ENCODE measurements at regions not wholly inside any gene's neighbourhood (a gene's known extent, or its start where the extent isn't known, plus 50 kb on each side); places are given as distances from the start of the nearest gene placed in this dataset.
"Not testable (repeated sequence)": the region's sequence is repeated elsewhere in the genome, so short reads cannot be mapped to it uniquely, and the experiment has no call there.

GRCh38 chr2:63678085-63678484 lies 89.3 kb downstream of the MDH1 start:
- H3K4me3 ChIP-seq = no peak overlapping the region

DNA sequence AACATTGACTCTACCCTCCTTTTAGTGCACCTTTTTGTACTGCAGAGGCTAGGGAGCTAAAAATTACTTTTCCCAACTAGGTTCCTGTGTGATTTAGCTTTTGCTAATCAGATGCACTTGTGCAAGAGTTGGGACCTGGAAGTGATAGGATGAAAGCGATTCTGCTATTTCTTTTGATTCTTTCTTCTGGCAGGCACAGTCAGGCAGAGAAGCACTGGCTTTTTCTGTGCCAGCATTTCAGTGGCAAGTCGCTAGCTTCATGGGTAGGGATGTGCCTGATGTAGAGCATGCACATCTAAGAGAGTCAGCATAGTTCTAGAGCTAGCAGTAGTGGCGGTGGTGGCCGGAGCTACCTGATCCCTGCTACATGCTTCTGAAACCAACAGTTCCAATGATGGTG lies 89.8 kb downstream of the MDH1 start:
- Histone ChIP-seq H3K4me1 (no peaks in the 10 kb centered on the region), H3K36me3 (no peaks in the 10 kb centered on the region), H3K4me3 (no peak overlapping the region), H3K9me3 (replicated peaks) (no peaks in the 10 kb centered on the region; the same call in 1 of the 2 replicates), H3K27ac (no peak overlapping the region), H3K27me3 (no peaks in the 10 kb centered on the region)
- no peak for DNase-seq

More at GRCh38 chr2:63678085-63678484, 89.3 kb downstream of the MDH1 start:
- no peak for DNase-seq
- Histone ChIP-seq H3K9me3 (replicated peaks) (no peaks in the 10 kb centered on the region; the same call in 1 of the 2 replicates), H3K36me3 (no peaks in the 10 kb centered on the region), H3K27ac (no peak overlapping the region), H3K27me3 (no peaks in the 10 kb centered on the region), H3K4me1 (no peaks in the 10 kb centered on the region)

DNA sequence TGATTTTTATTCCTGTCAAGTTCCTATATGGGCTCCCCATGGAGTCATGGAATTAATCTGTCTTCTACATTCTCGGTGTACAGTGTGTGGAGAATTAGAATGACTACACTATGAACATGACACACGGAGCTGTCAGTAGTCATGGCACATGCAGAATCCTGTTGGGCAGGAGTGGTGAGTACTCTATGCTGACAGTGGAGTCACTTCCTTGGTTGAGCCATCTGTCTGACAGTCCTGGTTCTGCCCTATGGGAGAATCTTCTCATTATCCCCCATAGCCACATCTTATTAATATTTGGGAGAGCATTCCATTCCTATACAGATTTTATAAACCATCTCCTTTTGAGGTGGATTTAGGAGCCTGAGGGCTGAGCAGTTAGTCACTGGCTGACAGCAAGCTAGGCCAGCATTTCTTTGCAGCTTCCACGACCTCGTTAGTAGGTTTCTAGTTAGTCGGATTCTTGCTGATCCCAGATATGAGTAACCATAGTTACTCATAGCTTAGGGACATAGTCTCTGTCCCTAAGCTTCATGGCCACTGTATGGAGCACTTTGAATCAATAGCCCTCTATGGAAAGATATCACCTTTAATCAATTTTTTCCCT lies 90.6 kb downstream of the MDH1 start:
- Histone ChIP-seq H3K4me3 (no peak overlapping the region), H3K27me3 (no peaks in the 10 kb centered on the region), H3K36me3 (no peaks in the 10 kb centered on the region), H3K27ac (no peak overlapping the region), H3K9me3 (replicated peaks) (no peaks in the 10 kb centered on the region; the same call in 1 of the 2 replicates), H3K4me1 (no peaks in the 10 kb centered on the region)
- DNase-seq = no peak

GRCh38 chr2:63680455-63680854 lies 91.7 kb downstream of the MDH1 start:
- no peak for DNase-seq
- no peaks in the 10 kb centered on the region; the same call in 1 of the 2 replicates for H3K9me3 ChIP-seq (replicated peaks)
- H3K27ac ChIP-seq = no peak overlapping the region
- no peaks in the 10 kb centered on the region for H3K27me3 ChIP-seq
- H3K4me3 ChIP-seq = no peak overlapping the region
- H3K4me1 ChIP-seq = no peaks in the 10 kb centered on the region
- H3K36me3 ChIP-seq = no peaks in the 10 kb centered on the region

DNA sequence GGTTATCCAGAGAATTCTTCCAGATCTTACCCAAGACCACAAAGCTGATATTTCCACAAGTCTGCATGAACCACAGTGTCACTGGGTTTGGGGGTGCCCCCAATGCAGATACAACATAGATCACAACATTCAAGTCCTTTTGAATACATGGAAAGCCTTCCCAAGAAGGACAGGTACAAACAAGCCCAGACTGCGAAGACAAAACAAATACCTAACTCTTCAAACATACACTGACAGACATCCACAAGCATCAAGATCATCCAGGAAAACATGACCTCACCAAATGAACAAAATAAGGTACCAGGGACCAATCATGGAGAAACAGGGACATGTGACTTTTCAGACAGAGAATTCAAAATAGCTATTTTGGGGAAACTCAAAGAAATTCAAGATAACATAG lies 93.1 kb downstream of the MDH1 start:
- Histone ChIP-seq H3K27ac (no peak overlapping the region), H3K27me3 (no peaks in the 10 kb centered on the region), H3K4me1 (no peaks in the 10 kb centered on the region), H3K9me3 (replicated peaks) (no peaks in the 10 kb centered on the region; the same call in 1 of the 2 replicates), H3K4me3 (no peak overlapping the region), H3K36me3 (no peaks in the 10 kb centered on the region)
- no peak for DNase-seq

DNA sequence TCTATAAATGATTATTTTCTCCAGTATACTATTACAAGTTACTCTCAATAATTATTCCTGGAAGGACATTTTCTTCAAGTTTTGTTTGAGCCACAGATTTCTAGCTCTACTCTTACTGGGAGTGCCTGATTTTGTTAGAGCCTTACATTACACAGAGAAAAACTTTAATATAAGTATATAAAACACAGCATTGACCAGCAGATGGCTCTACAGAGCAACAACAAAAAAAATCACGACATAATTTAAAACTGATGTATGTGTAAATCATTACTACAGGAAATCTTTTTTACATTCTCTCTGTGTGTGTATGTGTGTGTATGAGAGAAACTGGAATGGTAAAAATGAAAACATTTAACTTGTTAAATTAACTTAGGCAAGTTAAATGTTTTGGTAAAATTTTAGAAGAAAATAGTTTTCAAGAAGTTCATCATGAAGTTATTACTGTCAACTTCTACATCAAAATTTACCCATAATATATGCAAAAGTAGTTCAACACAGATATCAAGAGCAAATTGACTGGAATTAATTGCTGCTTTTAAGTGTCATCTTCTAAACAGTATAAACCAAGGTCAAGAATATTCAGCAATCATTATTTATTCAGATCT lies 103.3 kb downstream of the MDH1 start:
- H3K4me1 ChIP-seq = no peaks in the 10 kb centered on the region; the same call in 1 of the 2 replicates
- peak; percentile 18 to 76 for DNase-seq

GRCh38 chr2:63695583-63695982 lies 106.8 kb downstream of the MDH1 start:
- Histone ChIP-seq H3K27me3 (no peaks in the 10 kb centered on the region), H3K4me1 (peaks cover 11% of the 10 kb centered on the region), H3K9me3 (replicated peaks) (no peaks in the 10 kb centered on the region), H3K36me3 (no peaks in the 10 kb centered on the region), H3K27ac (no peak overlapping the region), H3K4me3 (no peak overlapping the region)
- DNase-seq = no peak

More for the DNA sequence above, 103.3 kb downstream of the MDH1 start:
- H3K27ac ChIP-seq = no peak overlapping the region
- no peaks in the 10 kb centered on the region for H3K9me3 ChIP-seq (replicated peaks)
- no peak overlapping the region for H3K4me3 ChIP-seq
- no peaks in the 10 kb centered on the region for H3K36me3 ChIP-seq
- no peaks in the 10 kb centered on the region for H3K27me3 ChIP-seq

- H3K36me3 ChIP-seq = no peaks in the 10 kb centered on the region
- H3K4me3 ChIP-seq = no peak overlapping the region
- DNase-seq = no peak
- H3K27me3 ChIP-seq = no peaks in the 10 kb centered on the region
- no peaks in the 10 kb centered on the region for H3K9me3 ChIP-seq (replicated peaks)
- H3K27ac ChIP-seq = no peak overlapping the region
- peaks cover 11% of the 10 kb centered on the region for H3K4me1 ChIP-seq
Measured at GRCh38 chr2:63696496-63696895, 107.7 kb downstream of the MDH1 start.

GRCh38 chr2:63697160-63697559 lies 108.4 kb downstream of the MDH1 start:
- no peak overlapping the region for H3K4me3 ChIP-seq
- no peak for DNase-seq
- H3K27me3 ChIP-seq = no peaks in the 10 kb centered on the region
- no peak overlapping the region for H3K27ac ChIP-seq
- H3K9me3 ChIP-seq (replicated peaks) = no peaks in the 10 kb centered on the region
- H3K36me3 ChIP-seq = no peaks in the 10 kb centered on the region
- H3K4me1 ChIP-seq = peaks cover 11% of the 10 kb centered on the region

DNA sequence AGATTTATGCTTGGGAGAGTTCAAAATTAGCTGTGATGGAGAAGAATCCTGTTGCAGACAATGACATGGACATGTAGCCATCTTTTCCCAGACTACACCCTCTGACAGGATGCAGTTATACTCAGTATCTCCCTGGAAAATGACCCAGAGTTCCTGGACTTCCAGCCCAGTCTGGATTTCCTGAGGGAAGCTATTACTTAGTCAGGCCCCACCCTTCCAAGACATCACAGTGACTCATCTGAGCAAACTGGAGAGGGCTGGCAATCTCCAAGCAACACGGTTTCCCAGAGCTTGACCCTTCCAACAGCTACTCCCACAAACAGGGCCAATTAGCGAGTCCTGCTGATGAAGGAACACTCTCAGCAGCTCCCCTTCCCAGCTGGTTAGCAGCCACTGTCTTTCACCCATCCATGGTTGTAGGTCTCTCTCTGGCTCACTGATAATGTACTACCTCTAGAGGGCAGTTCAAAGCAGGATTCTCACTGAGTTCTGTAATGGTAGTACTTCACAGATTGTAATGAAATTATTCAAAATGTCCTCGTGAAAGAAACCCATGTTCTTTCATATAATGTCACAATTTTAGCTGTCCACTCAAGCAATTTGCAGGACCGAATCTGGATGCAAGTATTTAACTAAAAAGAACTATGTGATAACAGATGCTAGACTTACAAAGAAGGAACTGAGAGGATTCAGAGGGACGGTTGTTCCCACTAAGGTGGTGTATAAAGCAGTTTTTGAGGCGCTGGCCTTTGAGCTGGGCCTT lies 110.2 kb downstream of the MDH1 start:
- H3K9me3 ChIP-seq (replicated peaks) = peaks cover 4% of the 10 kb centered on the region
- H3K27me3 ChIP-seq = no peaks in the 10 kb centered on the region
- no peaks in the 10 kb centered on the region for H3K36me3 ChIP-seq
- peak; percentile 57 to 80 for DNase-seq
- no peak overlapping the region for H3K4me3 ChIP-seq
- H3K27ac ChIP-seq = no peak overlapping the region; the same call in 1 of the 2 replicates
- peaks cover 11% of the 10 kb centered on the region; the same call in 1 of the 2 replicates for H3K4me1 ChIP-seq

DNA sequence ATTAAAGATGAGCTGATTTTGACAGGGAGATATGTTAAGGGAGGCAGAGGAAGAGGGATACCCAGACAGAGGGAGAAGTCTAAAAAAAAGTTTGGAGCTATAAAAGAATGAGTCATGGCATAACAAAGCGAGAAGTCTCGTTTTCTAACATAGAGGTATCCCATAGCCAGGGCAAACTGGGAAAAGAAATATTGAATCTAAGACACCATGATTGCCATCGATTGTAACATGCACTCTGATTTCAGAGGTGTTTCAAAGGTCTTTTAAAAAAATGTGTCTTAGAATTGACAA lies 110.7 kb downstream of the MDH1 start:
- peaks cover 11% of the 10 kb centered on the region; the same call in 1 of the 2 replicates for H3K4me1 ChIP-seq
- no peaks in the 10 kb centered on the region for H3K27me3 ChIP-seq
- no peak overlapping the region for H3K4me3 ChIP-seq
- H3K27ac ChIP-seq = no peak overlapping the region; the same call in 1 of the 2 replicates
- no peak for DNase-seq
- H3K9me3 ChIP-seq (replicated peaks) = peaks cover 4% of the 10 kb centered on the region
- no peaks in the 10 kb centered on the region for H3K36me3 ChIP-seq

DNA sequence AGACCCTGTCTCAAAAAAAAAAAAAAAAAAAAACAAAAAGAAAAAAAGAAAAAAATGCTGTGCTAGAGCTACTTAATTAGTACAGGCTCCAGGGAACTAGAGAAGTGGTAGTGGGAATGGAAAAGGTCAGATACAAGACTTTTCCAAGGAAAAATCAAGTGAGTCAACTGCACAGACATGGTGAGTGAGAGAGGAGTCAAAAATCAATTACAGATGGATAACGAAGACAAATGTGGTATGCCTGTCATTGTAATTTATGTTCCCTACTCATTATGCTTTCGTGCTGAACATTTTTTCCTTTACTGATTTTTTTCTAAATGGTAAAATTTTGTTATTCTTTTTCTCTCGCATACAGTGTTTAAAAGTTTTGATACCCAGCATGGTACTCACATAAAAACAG lies 111.5 kb downstream of the MDH1 start:
- Histone ChIP-seq H3K4me3 (no peak overlapping the region), H3K36me3 (no peaks in the 10 kb centered on the region), H3K27ac (no peak overlapping the region), H3K4me1 (peaks cover 11% of the 10 kb centered on the region; the same call in 1 of the 2 replicates), H3K27me3 (no peaks in the 10 kb centered on the region), H3K9me3 (replicated peaks) (peaks cover 4% of the 10 kb centered on the region)
- DNase-seq = no peak

DNA sequence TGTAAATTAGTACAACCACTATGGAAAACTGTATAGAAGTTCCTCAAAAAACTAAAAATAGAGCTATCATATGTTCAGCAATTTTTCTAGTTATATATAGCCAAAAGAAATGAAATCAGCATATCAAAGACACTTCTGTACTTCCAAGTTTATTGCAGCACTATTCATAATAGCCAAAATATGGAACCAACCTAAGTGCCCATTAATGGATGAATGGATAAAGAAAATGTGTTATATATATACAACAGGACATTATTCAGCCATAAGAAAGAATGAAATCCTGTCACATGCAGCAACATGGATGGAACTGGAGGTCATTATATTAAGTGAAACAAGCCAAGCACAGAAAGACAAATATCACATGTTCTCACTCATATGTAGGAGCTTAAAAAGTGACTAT lies 112.6 kb downstream of the MDH1 start:
- Histone ChIP-seq H3K27ac (no peak overlapping the region), H3K4me1 (peaks cover 11% of the 10 kb centered on the region; the same call in 1 of the 2 replicates), H3K36me3 (no peaks in the 10 kb centered on the region), H3K9me3 (replicated peaks) (peaks cover 4% of the 10 kb centered on the region), H3K4me3 (no peak overlapping the region), H3K27me3 (no peaks in the 10 kb centered on the region)
- no peak for DNase-seq

- not testable (repeated sequence) for DNase-seq; H3K9me3 ChIP-seq (replicated peaks); H3K27me3 ChIP-seq; H3K4me1 ChIP-seq; H3K27ac ChIP-seq; H3K36me3 ChIP-seq; H3K4me3 ChIP-seq
Measured at GRCh38 chr2:63706084-63706483, 117.3 kb downstream of the MDH1 start.

- no peak for DNase-seq
- Histone ChIP-seq H3K4me3 (no peak overlapping the region), H3K36me3 (no peaks in the 10 kb centered on the region), H3K27me3 (no peaks in the 10 kb centered on the region), H3K4me1 (peaks cover 4% of the 10 kb centered on the region; the same call in 1 of the 2 replicates), H3K27ac (no peak overlapping the region), H3K9me3 (replicated peaks) (no peaks in the 10 kb centered on the region; the same call in 1 of the 2 replicates)
Measured at GRCh38 chr2:63710732-63711131, 122.0 kb downstream of the MDH1 start.

All from SJCRH30 (cell line).